Ishikawa (cell line): ENCODE measurements at regions not wholly inside any gene's neighbourhood (a gene's known extent, or its start where the extent isn't known, plus 50 kb on each side); places are given as distances from the start of the nearest gene placed in this dataset.

ENCODE experiments used
- CEBPB ChIP-seq: IDR thresholded peaks from 2 replicates; pipeline ENCODE4 v1.6.1; 2012
- CREB1 ChIP-seq: IDR thresholded peaks from 2 replicates; pipeline ENCODE4 v1.6.1; 2012; ENCODE audit warnings: low read depth
- EGR1 ChIP-seq: IDR thresholded peaks from 2 replicates; pipeline ENCODE4 v1.6.1; 2012
- EP300 ChIP-seq: IDR thresholded peaks from 2 replicates; pipeline ENCODE4 v1.6.1; 2012; ENCODE audit warnings: borderline replicate concordance
- FOXM1 ChIP-seq: IDR thresholded peaks from 2 replicates; pipeline ENCODE4 v1.6.1; 2012; ENCODE audit warnings: low read depth, borderline replicate concordance
- MAX ChIP-seq: IDR thresholded peaks from 2 replicates; pipeline ENCODE4 v1.6.1; 2012
- NFIC ChIP-seq: IDR thresholded peaks from 2 replicates; pipeline ENCODE4 v1.6.1; 2012
- RAD21 ChIP-seq: IDR thresholded peaks from 2 replicates; pipeline ENCODE4 v1.6.1; 2012; ENCODE audit warnings: low read depth
- TAF1 ChIP-seq: IDR thresholded peaks from 2 replicates; pipeline ENCODE4 v1.6.1; 2012; ENCODE audit warnings: low read depth, mild to moderate bottlenecking
- TCF12 ChIP-seq: IDR thresholded peaks from 2 replicates; pipeline ENCODE4 v1.6.1; 2012; ENCODE audit warnings: low read depth
- TEAD4 ChIP-seq: IDR thresholded peaks from 2 replicates; pipeline ENCODE4 v1.6.1; 2012
- YY1 ChIP-seq: IDR thresholded peaks from 2 replicates; pipeline ENCODE4 v1.6.1; 2012; ENCODE audit warnings: low read depth
- ZBTB7A ChIP-seq: IDR thresholded peaks from 2 replicates; pipeline ENCODE4 v1.6.1; 2012; ENCODE audit warnings: low read depth
- TF ChIP-seq, protein P1 (sequence below): IDR thresholded peaks from 2 replicates; pipeline ENCODE4 v1.6.1; 2012; ENCODE audit warnings: low read depth, mild to moderate bottlenecking
- TF ChIP-seq, protein P2 (sequence below): IDR thresholded peaks from 2 replicates; pipeline ENCODE4 v1.6.1; 2012

DNA sequence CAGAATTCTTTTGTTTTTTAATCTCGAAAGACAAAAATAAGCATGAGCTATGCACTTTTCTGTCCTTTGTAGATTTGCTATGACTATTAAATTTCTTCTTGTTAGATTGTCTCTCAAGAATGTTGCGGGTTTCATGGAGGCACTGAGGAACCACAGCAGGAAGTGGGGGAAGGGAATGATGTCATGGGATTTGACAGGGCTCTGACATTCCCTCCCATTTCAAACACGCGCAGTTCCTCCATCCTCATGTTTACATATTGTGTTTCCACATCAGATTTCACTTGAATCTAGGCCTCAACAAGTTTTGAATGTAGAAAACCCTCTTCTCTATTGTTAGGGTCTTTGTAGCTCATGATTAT is 154.8 kb downstream of the PALM2AKAP2 start:
- TF ChIP-seq, protein P1, sequence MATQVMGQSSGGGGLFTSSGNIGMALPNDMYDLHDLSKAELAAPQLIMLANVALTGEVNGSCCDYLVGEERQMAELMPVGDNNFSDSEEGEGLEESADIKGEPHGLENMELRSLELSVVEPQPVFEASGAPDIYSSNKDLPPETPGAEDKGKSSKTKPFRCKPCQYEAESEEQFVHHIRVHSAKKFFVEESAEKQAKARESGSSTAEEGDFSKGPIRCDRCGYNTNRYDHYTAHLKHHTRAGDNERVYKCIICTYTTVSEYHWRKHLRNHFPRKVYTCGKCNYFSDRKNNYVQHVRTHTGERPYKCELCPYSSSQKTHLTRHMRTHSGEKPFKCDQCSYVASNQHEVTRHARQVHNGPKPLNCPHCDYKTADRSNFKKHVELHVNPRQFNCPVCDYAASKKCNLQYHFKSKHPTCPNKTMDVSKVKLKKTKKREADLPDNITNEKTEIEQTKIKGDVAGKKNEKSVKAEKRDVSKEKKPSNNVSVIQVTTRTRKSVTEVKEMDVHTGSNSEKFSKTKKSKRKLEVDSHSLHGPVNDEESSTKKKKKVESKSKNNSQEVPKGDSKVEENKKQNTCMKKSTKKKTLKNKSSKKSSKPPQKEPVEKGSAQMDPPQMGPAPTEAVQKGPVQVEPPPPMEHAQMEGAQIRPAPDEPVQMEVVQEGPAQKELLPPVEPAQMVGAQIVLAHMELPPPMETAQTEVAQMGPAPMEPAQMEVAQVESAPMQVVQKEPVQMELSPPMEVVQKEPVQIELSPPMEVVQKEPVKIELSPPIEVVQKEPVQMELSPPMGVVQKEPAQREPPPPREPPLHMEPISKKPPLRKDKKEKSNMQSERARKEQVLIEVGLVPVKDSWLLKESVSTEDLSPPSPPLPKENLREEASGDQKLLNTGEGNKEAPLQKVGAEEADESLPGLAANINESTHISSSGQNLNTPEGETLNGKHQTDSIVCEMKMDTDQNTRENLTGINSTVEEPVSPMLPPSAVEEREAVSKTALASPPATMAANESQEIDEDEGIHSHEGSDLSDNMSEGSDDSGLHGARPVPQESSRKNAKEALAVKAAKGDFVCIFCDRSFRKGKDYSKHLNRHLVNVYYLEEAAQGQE, result no peak
- TF ChIP-seq TEAD4, result no peak
- TF ChIP-seq CREB1, result no peak

GRCh38 chr9:109935406-109936087 is 155.5 kb downstream of the PALM2AKAP2 start:
- TF ChIP-seq EP300 (no peak), TEAD4 (no peak), TAF1 (no peak), TCF12 (no peak), EGR1 (no peak), ZBTB7A (no peak), FOXM1 (no peak), RAD21 (no peak), CREB1 (no peak), MAX (no peak), CEBPB (no peak), YY1 (no peak), NFIC (no peak)
- TF ChIP-seq, protein P1, result no peak
- TF ChIP-seq, protein P2, sequence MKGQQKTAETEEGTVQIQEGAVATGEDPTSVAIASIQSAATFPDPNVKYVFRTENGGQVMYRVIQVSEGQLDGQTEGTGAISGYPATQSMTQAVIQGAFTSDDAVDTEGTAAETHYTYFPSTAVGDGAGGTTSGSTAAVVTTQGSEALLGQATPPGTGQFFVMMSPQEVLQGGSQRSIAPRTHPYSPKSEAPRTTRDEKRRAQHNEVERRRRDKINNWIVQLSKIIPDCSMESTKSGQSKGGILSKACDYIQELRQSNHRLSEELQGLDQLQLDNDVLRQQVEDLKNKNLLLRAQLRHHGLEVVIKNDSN, result no peak

GRCh38 chr9:109937861-109938453 is 158.0 kb downstream of the PALM2AKAP2 start:
- no peak for TF ChIP-seq EGR1
- no peak for TF ChIP-seq TEAD4
- TF ChIP-seq TCF12, result no peak
- TF ChIP-seq TAF1, result no peak
- TF ChIP-seq, protein P1, result no peak

GRCh38 chr9:109939698-109940342 is 159.8 kb downstream of the PALM2AKAP2 start:
- TF ChIP-seq, protein P2, result no peak
- TF ChIP-seq EGR1, result no peak
- TF ChIP-seq RAD21, result no peak
- TF ChIP-seq CEBPB, result no peak
- no peak for TF ChIP-seq MAX
- TF ChIP-seq CREB1, result no peak
- no peak for TF ChIP-seq FOXM1
- no peak for TF ChIP-seq NFIC
- no peak for TF ChIP-seq EP300
- no peak for TF ChIP-seq TAF1
- TF ChIP-seq, protein P1, result no peak
- no peak for TF ChIP-seq TCF12
- no peak for TF ChIP-seq ZBTB7A
- TF ChIP-seq YY1, result no peak
- no peak for TF ChIP-seq TEAD4
